GM06990 (cell line): ENCODE measurements at regions not wholly inside any gene's neighbourhood (a gene's known extent, or its start where the extent isn't known, plus 50 kb on each side); places are given as distances from the start of the nearest gene placed in this dataset.

Source experiments
- DNase-seq: peaks from one replicate; pipeline ENCODE4 v3.0.0-alpha.2; 2011; ENCODE audit not compliant: insufficient read length; ENCODE audit errors: extremely low read depth
- H3K27me3 ChIP-seq: replicated peaks from 2 replicates; pipeline ENCODE4 v1.6.0; 2011; ENCODE audit warnings: low read length; ENCODE audit not compliant: control insufficient read depth, insufficient read depth
- H3K36me3 ChIP-seq: 2 replicates; pipeline ENCODE4 v1.5.1; 2011; ENCODE audit warnings: low read length; ENCODE audit not compliant: control insufficient read depth, insufficient read depth
- H3K4me3 ChIP-seq: replicated peaks from 2 replicates; pipeline ENCODE4 v1.5.1; 2011; ENCODE audit warnings: low read depth, mild to moderate bottlenecking, control low read depth, low read length
- TF ChIP-seq, protein P1 (sequence below): IDR thresholded peaks from 2 replicates; pipeline ENCODE4 v1.5.1; 2011; ENCODE audit warnings: low read length, control low read depth, mild to moderate bottlenecking, inconsistent platforms; ENCODE audit not compliant: insufficient read depth, poor library complexity, severe bottlenecking

DNA sequence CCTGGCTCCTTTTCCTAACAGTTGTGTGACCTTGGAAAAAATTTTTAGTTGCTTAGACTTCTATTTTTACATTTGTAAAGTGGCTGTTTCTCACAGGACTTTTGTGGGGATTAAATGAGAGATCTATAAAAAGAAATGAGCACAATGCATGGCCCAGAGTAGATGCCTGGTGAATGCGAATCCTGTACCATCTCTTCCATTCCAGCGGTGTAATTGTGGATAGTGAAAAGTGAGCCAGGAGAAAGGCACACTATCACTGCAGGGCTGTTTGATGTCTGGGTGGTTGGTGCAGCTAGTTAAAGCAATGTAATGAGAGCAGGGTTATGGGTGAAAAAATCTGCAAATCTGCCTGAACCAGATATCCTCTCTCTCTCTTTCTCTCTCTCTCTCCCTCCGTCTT lies 347.5 kb upstream of the CITED2 start:
- TF ChIP-seq, protein P1, sequence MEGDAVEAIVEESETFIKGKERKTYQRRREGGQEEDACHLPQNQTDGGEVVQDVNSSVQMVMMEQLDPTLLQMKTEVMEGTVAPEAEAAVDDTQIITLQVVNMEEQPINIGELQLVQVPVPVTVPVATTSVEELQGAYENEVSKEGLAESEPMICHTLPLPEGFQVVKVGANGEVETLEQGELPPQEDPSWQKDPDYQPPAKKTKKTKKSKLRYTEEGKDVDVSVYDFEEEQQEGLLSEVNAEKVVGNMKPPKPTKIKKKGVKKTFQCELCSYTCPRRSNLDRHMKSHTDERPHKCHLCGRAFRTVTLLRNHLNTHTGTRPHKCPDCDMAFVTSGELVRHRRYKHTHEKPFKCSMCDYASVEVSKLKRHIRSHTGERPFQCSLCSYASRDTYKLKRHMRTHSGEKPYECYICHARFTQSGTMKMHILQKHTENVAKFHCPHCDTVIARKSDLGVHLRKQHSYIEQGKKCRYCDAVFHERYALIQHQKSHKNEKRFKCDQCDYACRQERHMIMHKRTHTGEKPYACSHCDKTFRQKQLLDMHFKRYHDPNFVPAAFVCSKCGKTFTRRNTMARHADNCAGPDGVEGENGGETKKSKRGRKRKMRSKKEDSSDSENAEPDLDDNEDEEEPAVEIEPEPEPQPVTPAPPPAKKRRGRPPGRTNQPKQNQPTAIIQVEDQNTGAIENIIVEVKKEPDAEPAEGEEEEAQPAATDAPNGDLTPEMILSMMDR = no peak
- no peak overlapping the region for H3K4me3 ChIP-seq
- no peaks in the 10 kb centered on the region for H3K36me3 ChIP-seq
- no peak for DNase-seq
- no peaks in the 10 kb centered on the region for H3K27me3 ChIP-seq

DNA sequence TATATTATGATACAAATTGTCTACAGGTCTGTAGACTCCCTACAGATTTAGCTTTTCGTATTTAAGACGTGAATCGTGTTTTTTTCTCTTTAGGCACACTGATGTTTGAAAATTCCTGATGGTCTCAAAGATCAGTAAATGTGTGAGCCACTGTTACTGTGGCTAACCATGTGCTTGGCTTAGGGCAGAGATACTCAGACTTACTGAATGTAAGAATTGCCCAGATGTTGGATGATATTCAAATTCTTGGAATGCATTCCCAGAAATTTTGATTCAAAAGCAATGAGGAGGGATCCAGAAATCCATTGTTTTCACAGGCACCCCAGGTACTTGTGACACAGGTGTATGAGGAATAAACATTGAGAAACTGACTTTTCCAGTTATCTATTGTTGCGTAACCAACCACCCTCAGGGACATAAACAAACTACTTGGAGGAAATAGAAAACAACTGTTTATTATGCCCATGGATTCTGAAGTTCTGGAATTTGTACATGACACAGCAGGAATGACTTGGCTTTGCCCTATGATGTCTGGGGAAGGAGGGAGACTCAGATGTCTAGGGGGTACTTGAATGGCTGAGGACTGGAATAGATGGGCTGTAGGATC lies 339.6 kb upstream of the CITED2 start:
- Histone ChIP-seq H3K36me3 (no peaks in the 10 kb centered on the region), H3K27me3 (no peaks in the 10 kb centered on the region), H3K4me3 (no peak overlapping the region)
- no peak for DNase-seq
- TF ChIP-seq, protein P1 = no peak

DNA sequence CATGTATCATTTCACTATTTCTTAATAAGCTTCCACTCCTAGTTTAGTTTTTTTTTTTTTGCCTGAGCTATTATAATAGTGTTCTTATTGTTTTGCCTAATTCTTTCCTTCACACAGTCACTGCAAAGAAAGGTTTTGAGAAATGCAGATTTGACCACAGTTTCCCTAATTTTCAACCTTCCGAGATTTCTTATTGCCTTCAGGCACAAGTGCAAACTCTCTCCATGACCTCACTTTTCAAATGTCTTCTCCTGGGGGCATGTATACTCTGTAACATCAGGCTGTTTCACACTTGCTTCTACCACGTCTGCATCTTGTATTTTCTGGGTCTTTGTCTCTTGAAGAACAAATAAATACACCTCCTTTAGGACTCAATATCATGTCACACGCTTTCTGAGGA lies 339.0 kb upstream of the CITED2 start:
- Histone ChIP-seq H3K4me3 (no peak overlapping the region), H3K27me3 (no peaks in the 10 kb centered on the region), H3K36me3 (no peaks in the 10 kb centered on the region)
- DNase-seq = no peak
- TF ChIP-seq, protein P1 = no peak

- TF ChIP-seq, protein P1 = no peak
- H3K36me3 ChIP-seq = no peaks in the 10 kb centered on the region
- no peak overlapping the region for H3K4me3 ChIP-seq
- H3K27me3 ChIP-seq = no peaks in the 10 kb centered on the region
- no peak for DNase-seq
Measured at GRCh38 chr6:139712830-139713229, 338.4 kb upstream of the CITED2 start.

DNA sequence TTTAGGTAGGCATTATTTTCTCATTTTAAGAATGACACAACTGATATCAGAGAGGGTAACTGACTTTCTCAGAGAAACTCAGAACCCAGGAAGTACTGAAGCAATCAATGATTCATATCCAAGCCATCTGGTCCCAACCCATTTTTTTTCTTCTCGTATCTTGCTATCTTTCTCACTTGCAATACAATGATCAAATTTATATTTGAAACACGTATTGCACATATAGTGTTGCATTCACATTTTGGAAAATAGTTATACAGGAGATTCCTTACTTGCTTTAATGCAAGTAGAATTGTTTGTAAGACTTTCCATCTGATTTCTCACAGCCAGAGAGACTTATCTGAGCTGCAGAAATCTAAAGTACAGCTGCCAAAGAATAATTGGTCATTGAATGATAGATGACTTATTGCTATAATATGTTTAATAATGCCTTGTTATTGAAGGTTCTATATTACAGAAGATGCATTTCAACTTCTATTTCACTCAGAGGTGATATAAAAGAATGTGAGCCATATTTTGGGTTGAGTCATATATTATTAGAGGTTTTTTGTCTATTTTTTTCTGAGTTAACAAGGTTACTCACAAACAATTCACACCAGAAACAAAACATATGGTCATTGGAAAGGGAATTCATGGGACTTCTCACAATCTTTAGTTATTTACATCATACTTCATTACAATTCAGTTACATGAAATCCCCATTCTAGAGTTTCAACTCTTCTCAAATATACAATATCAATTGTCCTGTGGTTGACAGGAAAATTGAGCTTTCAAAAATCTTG lies 337.5 kb upstream of the CITED2 start:
- Histone ChIP-seq H3K27me3 (no peaks in the 10 kb centered on the region), H3K36me3 (no peaks in the 10 kb centered on the region), H3K4me3 (no peak overlapping the region)
- TF ChIP-seq, protein P1 = no peak
- no peak for DNase-seq

DNA sequence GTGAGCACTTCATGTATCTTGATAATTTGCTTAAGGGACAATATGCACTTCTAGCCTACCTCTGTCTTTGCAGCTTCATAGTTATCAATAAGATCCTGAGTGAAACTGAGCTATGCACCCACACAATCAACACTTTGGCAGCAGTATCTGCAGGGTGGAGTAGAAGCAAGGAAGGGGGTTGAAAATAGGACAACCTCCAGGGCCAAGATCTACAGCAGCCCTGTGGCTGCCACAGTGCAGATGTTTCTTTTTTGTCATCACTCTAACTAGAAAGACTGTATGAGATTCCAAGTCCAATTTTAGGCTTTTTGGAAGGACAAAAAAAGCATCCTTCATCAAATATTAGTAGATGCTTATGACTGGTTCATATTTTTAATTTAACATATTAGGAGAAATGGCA lies 336.1 kb upstream of the CITED2 start:
- no peaks in the 10 kb centered on the region for H3K36me3 ChIP-seq
- TF ChIP-seq, protein P1 = no peak
- H3K4me3 ChIP-seq = no peak overlapping the region

More for the DNA sequence above, 336.1 kb upstream of the CITED2 start:
- DNase-seq = no peak
- H3K27me3 ChIP-seq = no peaks in the 10 kb centered on the region
